ENCODE measurements at regions not wholly inside any gene's neighbourhood (a gene's known extent, or its start where the extent isn't known, plus 50 kb on each side); places are given as distances from the start of the nearest gene placed in this dataset.

GRCh38 chr11:101327908-101328307 lies 198.3 kb upstream of the PGR start:
- no peak for TF ChIP-seq JUN (IDR thresholded peaks at IDR 0.05; ENCODE audit: low read depth, low read length)
- TF ChIP-seq EP300 (IDR thresholded peaks at IDR 0.05; ENCODE audit: borderline replicate concordance in 1 of 2, low read depth in 2 of 2, low read length in 2 of 2), result no peak
- TF ChIP-seq, protein P1, sequence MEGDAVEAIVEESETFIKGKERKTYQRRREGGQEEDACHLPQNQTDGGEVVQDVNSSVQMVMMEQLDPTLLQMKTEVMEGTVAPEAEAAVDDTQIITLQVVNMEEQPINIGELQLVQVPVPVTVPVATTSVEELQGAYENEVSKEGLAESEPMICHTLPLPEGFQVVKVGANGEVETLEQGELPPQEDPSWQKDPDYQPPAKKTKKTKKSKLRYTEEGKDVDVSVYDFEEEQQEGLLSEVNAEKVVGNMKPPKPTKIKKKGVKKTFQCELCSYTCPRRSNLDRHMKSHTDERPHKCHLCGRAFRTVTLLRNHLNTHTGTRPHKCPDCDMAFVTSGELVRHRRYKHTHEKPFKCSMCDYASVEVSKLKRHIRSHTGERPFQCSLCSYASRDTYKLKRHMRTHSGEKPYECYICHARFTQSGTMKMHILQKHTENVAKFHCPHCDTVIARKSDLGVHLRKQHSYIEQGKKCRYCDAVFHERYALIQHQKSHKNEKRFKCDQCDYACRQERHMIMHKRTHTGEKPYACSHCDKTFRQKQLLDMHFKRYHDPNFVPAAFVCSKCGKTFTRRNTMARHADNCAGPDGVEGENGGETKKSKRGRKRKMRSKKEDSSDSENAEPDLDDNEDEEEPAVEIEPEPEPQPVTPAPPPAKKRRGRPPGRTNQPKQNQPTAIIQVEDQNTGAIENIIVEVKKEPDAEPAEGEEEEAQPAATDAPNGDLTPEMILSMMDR (IDR thresholded peaks at IDR 0.05; ENCODE audit: control extremely low read depth in 1 of 3, insufficient read depth in 1 of 3, low read depth in 1 of 3, low read length in 3 of 3), result no peak
- TF ChIP-seq SIN3A (conservative IDR thresholded peaks at IDR 0.05 in 1 of 2, IDR thresholded peaks at IDR 0.05 in 1 of 2; ENCODE audit: low read depth in 1 of 2, low read length in 2 of 2), result no peak
- no peak for TF ChIP-seq CREB1 (IDR thresholded peaks at IDR 0.05)
- TF ChIP-seq POLR2AphosphoS5 (IDR thresholded peaks at IDR 0.05; ENCODE audit: low read depth, low read length), result no peak
- no peak for TF ChIP-seq TAF1 (IDR thresholded peaks at IDR 0.05; ENCODE audit: low read depth, low read length)
- TF ChIP-seq KDM1A (IDR thresholded peaks at IDR 0.05; ENCODE audit: borderline replicate concordance, low read length), result no peak
- TF ChIP-seq CHD7 (IDR thresholded peaks at IDR 0.05; ENCODE audit: insufficient replicate concordance, low read length), result no peak
- TF ChIP-seq, protein P2, sequence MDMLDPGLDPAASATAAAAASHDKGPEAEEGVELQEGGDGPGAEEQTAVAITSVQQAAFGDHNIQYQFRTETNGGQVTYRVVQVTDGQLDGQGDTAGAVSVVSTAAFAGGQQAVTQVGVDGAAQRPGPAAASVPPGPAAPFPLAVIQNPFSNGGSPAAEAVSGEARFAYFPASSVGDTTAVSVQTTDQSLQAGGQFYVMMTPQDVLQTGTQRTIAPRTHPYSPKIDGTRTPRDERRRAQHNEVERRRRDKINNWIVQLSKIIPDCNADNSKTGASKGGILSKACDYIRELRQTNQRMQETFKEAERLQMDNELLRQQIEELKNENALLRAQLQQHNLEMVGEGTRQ (IDR thresholded peaks at IDR 0.05; ENCODE audit: low read length), result no peak
- TF ChIP-seq, protein P3, sequence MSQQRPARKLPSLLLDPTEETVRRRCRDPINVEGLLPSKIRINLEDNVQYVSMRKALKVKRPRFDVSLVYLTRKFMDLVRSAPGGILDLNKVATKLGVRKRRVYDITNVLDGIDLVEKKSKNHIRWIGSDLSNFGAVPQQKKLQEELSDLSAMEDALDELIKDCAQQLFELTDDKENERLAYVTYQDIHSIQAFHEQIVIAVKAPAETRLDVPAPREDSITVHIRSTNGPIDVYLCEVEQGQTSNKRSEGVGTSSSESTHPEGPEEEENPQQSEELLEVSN (IDR thresholded peaks at IDR 0.05), result no peak
